HG02852 (cell line): ENCODE measurements at regions not wholly inside any gene's neighbourhood (a gene's known extent, or its start where the extent isn't known, plus 50 kb on each side); places are given as distances from the start of the nearest gene placed in this dataset.
"Not testable (repeated sequence)": the region's sequence is repeated elsewhere in the genome, so short reads cannot be mapped to it uniquely, and the experiment has no call there.

Experiments
- ATAC-seq: cut with Tn5 transposase; IDR thresholded peaks from one replicate; pipeline ENCODE4 v1.9.1; 2021; ENCODE audit warnings: mild to moderate bottlenecking, moderate library complexity; ENCODE audit not compliant: unreplicated experiment

- no peak for ATAC-seq
Observed at GRCh38 chr2:12549641-12550040, 167.1 kb upstream of the TRIB2 start.

GRCh38 chr2:12552092-12552491 lies 164.6 kb upstream of the TRIB2 start:
- ATAC-seq, result no peak

GRCh38 chr2:12554224-12555011 lies 162.3 kb upstream of the TRIB2 start:
- ATAC-seq, result peak; percentile 16

GRCh38 chr2:12555012-12555645 lies 161.6 kb upstream of the TRIB2 start:
- ATAC-seq, result peak; percentile 55

- no peak for ATAC-seq
Observed at GRCh38 chr2:12556762-12557161, 160.0 kb upstream of the TRIB2 start.

GRCh38 chr2:12557688-12558087 lies 159.0 kb upstream of the TRIB2 start:
- ATAC-seq, result no peak

- ATAC-seq, result no peak
Observed at GRCh38 chr2:12558519-12558918, 158.2 kb upstream of the TRIB2 start.

- ATAC-seq, result no peak
Observed at GRCh38 chr2:12560618-12561017, 156.1 kb upstream of the TRIB2 start.

GRCh38 chr2:12567411-12567810 lies 149.3 kb upstream of the TRIB2 start:
- ATAC-seq, result no peak

GRCh38 chr2:12569510-12569909 lies 147.2 kb upstream of the TRIB2 start:
- not testable (repeated sequence) for ATAC-seq

GRCh38 chr2:12569929-12570328 lies 146.8 kb upstream of the TRIB2 start:
- not testable (repeated sequence) for ATAC-seq

GRCh38 chr2:12577091-12577490 lies 139.6 kb upstream of the TRIB2 start:
- ATAC-seq, result no peak

- ATAC-seq, result no peak
Observed at GRCh38 chr2:12577567-12578253, 139.0 kb upstream of the TRIB2 start.

- no peak for ATAC-seq
Observed at GRCh38 chr2:12579018-12579417, 137.7 kb upstream of the TRIB2 start.

GRCh38 chr2:12584338-12584737 lies 132.4 kb upstream of the TRIB2 start:
- ATAC-seq, result no peak

GRCh38 chr2:12585784-12586183 lies 131.0 kb upstream of the TRIB2 start:
- no peak for ATAC-seq

- no peak for ATAC-seq
Observed at GRCh38 chr2:12587228-12587627, 129.5 kb upstream of the TRIB2 start.

- ATAC-seq, result peak; percentile 85
Observed at GRCh38 chr2:12587729-12588522, 128.8 kb upstream of the TRIB2 start.

GRCh38 chr2:12588986-12589385 lies 127.8 kb upstream of the TRIB2 start:
- no peak for ATAC-seq

- ATAC-seq, result no peak
Observed at GRCh38 chr2:12589802-12590320, 126.9 kb upstream of the TRIB2 start.

- no peak for ATAC-seq
Observed at GRCh38 chr2:12592296-12592695, 124.4 kb upstream of the TRIB2 start.
